ENCODE measurements at regions not wholly inside any gene's neighbourhood (a gene's known extent, or its start where the extent isn't known, plus 50 kb on each side); places are given as distances from the start of the nearest gene placed in this dataset.

DNA sequence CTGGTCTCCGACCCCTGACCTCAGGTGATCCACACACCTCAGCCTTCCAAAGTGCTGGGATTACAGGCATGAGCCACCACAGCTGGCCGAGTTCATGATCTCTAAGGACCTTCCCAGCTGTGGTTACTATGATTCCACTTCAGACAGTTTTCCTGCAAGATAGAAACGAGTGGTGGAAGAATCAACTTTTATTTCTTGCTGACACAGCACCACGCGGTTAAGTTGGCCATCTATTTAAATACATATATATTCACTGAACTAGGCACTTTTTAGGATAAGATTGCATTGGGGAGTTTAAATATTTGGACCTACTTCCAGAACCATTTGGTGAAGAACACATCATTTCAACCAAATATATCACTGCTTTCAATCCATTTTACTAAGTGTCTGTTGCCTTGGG lies 213.4 kb downstream of the TBX5 start:
- in situ Hi-C loops (cut with MboI; ENCODE audit: low pct_ligation_motif_present in 1 of 4, low pct_unique_long_range_greater_than_20kb in 1 of 4, low sequenced_read_pairs in 3 of 4) = no loop called here
- WGBS, 2 donors (ENCODE audit: low coverage in 1 of 2) = 65 to 70% methylated on average over 4 to 5 of the region's 5 CpGs
- Histone ChIP-seq H3K27ac (no peak overlapping the region), H3K27me3 (no peaks in the 10 kb centered on the region), H3K36me3 (no peaks in the 10 kb centered on the region), H3K4me1 (no peaks in the 10 kb centered on the region), H3K9me3 (no peaks in the 10 kb centered on the region), H3K4me3 (no peak overlapping the region)
- TF ChIP-seq POLR2A (IDR thresholded peaks at IDR 0.05) (no peak), POLR2AphosphoS5 (IDR thresholded peaks at IDR 0.05) (no peak), EP300 (IDR thresholded peaks at IDR 0.05; ENCODE audit: low read depth) (no peak), CTCF (IDR thresholded peaks at IDR 0.05) (no peak)
- no peak for DNase-seq
- intact Hi-C loops (cut with DNase I; ENCODE audit: low total_unique reads) = no loop called here

DNA sequence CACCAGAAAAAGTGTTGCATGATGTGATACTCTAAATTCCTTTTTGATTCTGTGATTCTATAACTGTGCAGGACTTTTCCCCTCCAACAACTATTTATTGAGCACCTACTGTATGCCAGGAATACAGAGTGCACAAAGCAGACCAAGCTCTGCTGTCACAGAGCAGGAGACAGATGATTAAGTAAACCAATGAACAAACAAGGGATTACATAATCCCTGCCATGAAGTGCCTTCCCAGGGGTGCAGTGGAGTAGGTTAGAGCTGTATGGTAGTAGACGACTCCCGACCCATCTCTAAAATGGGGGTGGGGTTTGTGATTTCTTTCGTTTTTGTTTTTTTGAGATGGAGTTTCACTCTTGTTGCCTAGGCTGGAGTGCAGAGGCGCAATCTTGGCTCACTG lies 213.9 kb downstream of the TBX5 start:
- no peaks in the 10 kb centered on the region for H3K4me1 ChIP-seq
- TF ChIP-seq POLR2A (IDR thresholded peaks at IDR 0.05) = no peak
- no peak for TF ChIP-seq CTCF (IDR thresholded peaks at IDR 0.05)
- TF ChIP-seq POLR2AphosphoS5 (IDR thresholded peaks at IDR 0.05) = no peak
- no peak for TF ChIP-seq EP300 (IDR thresholded peaks at IDR 0.05; ENCODE audit: low read depth)
- no peaks in the 10 kb centered on the region for H3K27me3 ChIP-seq
- intact Hi-C loops (cut with DNase I; ENCODE audit: low total_unique reads) (no loop called here), in situ Hi-C loops (cut with MboI; ENCODE audit: low pct_ligation_motif_present in 1 of 4, low pct_unique_long_range_greater_than_20kb in 1 of 4, low sequenced_read_pairs in 3 of 4) (no loop called here)
- DNase-seq = no peak
- no peaks in the 10 kb centered on the region for H3K36me3 ChIP-seq
- 65% methylated on average over 4 of the region's 4 CpGs; no CpG with 5 or more reads in 1 of the 2 donors for WGBS, 2 donors (ENCODE audit: low coverage in 1 of 2)
- no peak overlapping the region for H3K27ac ChIP-seq
- H3K9me3 ChIP-seq = no peaks in the 10 kb centered on the region
- H3K4me3 ChIP-seq = no peak overlapping the region

DNA sequence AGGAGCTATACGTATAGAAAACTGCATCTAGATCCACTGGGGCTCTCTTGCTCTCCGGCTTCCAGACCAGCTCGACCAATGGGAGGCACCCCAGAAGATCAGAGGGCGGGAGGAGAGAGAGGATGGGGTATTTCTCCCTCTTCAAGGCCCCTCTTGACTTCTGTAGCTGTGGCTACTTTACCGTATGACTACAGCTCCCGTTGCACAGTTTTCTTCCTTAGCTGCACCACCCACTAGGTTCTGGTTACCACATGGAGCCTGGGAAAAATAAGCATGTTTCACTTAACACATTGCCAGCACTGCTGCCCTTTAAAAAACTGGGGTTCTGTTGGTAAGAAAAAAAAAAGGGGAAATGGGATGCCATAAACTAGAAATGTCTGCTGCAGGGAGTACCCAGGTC lies 214.4 kb downstream of the TBX5 start:
- Histone ChIP-seq H3K27ac (no peak overlapping the region), H3K9me3 (no peaks in the 10 kb centered on the region), H3K27me3 (no peaks in the 10 kb centered on the region), H3K4me1 (no peaks in the 10 kb centered on the region), H3K36me3 (no peaks in the 10 kb centered on the region), H3K4me3 (no peak overlapping the region)
- intact Hi-C loops (cut with DNase I; ENCODE audit: low total_unique reads) = no loop called here
- WGBS, 2 donors (ENCODE audit: low coverage in 1 of 2) = 53 to 94% methylated on average over 2 to 6 of the region's 6 CpGs
- TF ChIP-seq EP300 (IDR thresholded peaks at IDR 0.05; ENCODE audit: low read depth) (no peak), POLR2A (IDR thresholded peaks at IDR 0.05) (no peak), POLR2AphosphoS5 (IDR thresholded peaks at IDR 0.05) (no peak), CTCF (IDR thresholded peaks at IDR 0.05) (no peak)
- in situ Hi-C loops (cut with MboI; ENCODE audit: low pct_ligation_motif_present in 1 of 4, low pct_unique_long_range_greater_than_20kb in 1 of 4, low sequenced_read_pairs in 3 of 4) = no loop called here
- DNase-seq = no peak

- TF ChIP-seq CTCF (IDR thresholded peaks at IDR 0.05) = no peak
- TF ChIP-seq POLR2A (IDR thresholded peaks at IDR 0.05) = no peak
- no peak for TF ChIP-seq EP300 (IDR thresholded peaks at IDR 0.05; ENCODE audit: low read depth)
- TF ChIP-seq POLR2AphosphoS5 (IDR thresholded peaks at IDR 0.05) = no peak
- Histone ChIP-seq H3K4me3 (no peak overlapping the region), H3K4me1 (no peaks in the 10 kb centered on the region), H3K27ac (no peak overlapping the region), H3K9me3 (no peaks in the 10 kb centered on the region), H3K36me3 (no peaks in the 10 kb centered on the region), H3K27me3 (no peaks in the 10 kb centered on the region)
- 79% methylated on average over 2 of the region's 2 CpGs; no CpG with 5 or more reads in 1 of the 2 donors for WGBS, 2 donors (ENCODE audit: low coverage in 1 of 2)
- intact Hi-C loops (cut with DNase I; ENCODE audit: low total_unique reads) = no loop called here
- in situ Hi-C loops (cut with MboI; ENCODE audit: low pct_ligation_motif_present in 1 of 4, low pct_unique_long_range_greater_than_20kb in 1 of 4, low sequenced_read_pairs in 3 of 4) = no loop called here
- no peak for DNase-seq
Observed at GRCh38 chr12:114190971-114191370, 215.0 kb downstream of the TBX5 start.

Data from transverse colon (tissue), 4 donors.